K562 (cell line): ENCODE measurements at regions not wholly inside any gene's neighbourhood (a gene's known extent, or its start where the extent isn't known, plus 50 kb on each side); places are given as distances from the start of the nearest gene placed in this dataset.

ENCODE experiments used
- ARHGAP35 ChIP-seq: fragments of 450-650 bp; IDR thresholded peaks from 2 replicates; pipeline ENCODE4 v1.6.1; 2018; ENCODE audit not compliant: partially characterized antibody
- ARID1B ChIP-seq: fragments of 450-650 bp; IDR thresholded peaks from 2 replicates; pipeline ENCODE4 v1.6.1; 2016; ENCODE audit warnings: antibody characterized with exemption, mild to moderate bottlenecking, inconsistent platforms
- CEBPB ChIP-seq: fragments of 450-650 bp; IDR thresholded peaks from 2 replicates; pipeline ENCODE4 v1.6.1; 2016; ENCODE audit warnings: missing genetic modification characterization, missing compliant biosample characterization
- ETV5 ChIP-seq: sonication (generic); formaldehyde crosslinking; IDR thresholded peaks from 2 replicates; pipeline ENCODE4 v1.4.0; 2020; ENCODE audit warnings: low read depth, mild to moderate bottlenecking, missing genetic modification reagents
- FOXJ2 ChIP-seq: fragments of 200-800 bp; sonication (Bioruptor generic); IDR thresholded peaks from 2 replicates; pipeline ENCODE4 v1.6.1; 2016; ENCODE audit warnings: missing genetic modification characterization, missing compliant biosample characterization
- HMG20B ChIP-seq: fragments of 250-450 bp; sonication (Bioruptor Pico); IDR thresholded peaks from 2 replicates; pipeline ENCODE4 v1.5.0; 2021; ENCODE audit warnings: mild to moderate bottlenecking
- KLF13 ChIP-seq: fragments of 450-650 bp; IDR thresholded peaks from 2 replicates; pipeline ENCODE4 v1.6.1; 2016; ENCODE audit warnings: missing genetic modification characterization, low read depth, mild to moderate bottlenecking, missing compliant biosample characterization, moderate library complexity, borderline replicate concordance
- NEUROD1 ChIP-seq: fragments of 150-350 bp; IDR thresholded peaks from 2 replicates; pipeline ENCODE4 v1.6.1; 2014; ENCODE audit warnings: borderline replicate concordance, low read length, low read depth; ENCODE audit not compliant: partially characterized antibody
- POLR2A ChIP-seq: fragments of 450-650 bp; conservative IDR thresholded peaks from 2 replicates; pipeline ENCODE4 v1.6.1; 2016
- POLR2AphosphoS5 ChIP-seq: IDR thresholded peaks from 2 replicates; pipeline ENCODE4 v1.6.1; 2011; ENCODE audit warnings: mild to moderate bottlenecking, low read depth, low read length, moderate library complexity; ENCODE audit not compliant: control insufficient read depth, insufficient read depth
- PURB ChIP-seq: sonication (generic); formaldehyde crosslinking; IDR thresholded peaks from 2 replicates; pipeline ENCODE4 v1.9.0; 2021; ENCODE audit warnings: low read depth, mild to moderate bottlenecking, missing genetic modification reagents
- RNF2 ChIP-seq: sonication (generic); IDR thresholded peaks from 2 replicates; pipeline ENCODE4 v1.6.1; 2016
- SPI1 ChIP-seq: IDR thresholded peaks from 2 replicates; pipeline ENCODE4 v1.6.1; 2011; ENCODE audit warnings: low read depth, low read length, control low read depth, borderline replicate concordance
- TARDBP ChIP-seq: fragments of 450-650 bp; IDR thresholded peaks from 2 replicates; pipeline ENCODE4 v1.6.1; 2016
- TEAD1 ChIP-seq, 2 experiments: fragments of 450-650 bp in 1 of 2; sonication (generic) in 1 of 2; formaldehyde crosslinking; IDR thresholded peaks; 2 replicates each; pipeline versions ENCODE4 v1.4.0 to v1.8.0; 2020 to 2022; ENCODE audit warnings: mild to moderate bottlenecking in 2 of 2, missing genetic modification reagents in 1 of 2
- ZNF134 ChIP-seq: fragments of 250-450 bp; sonication (Bioruptor Pico); conservative IDR thresholded peaks from 2 replicates; pipeline ENCODE4 v1.4.0; 2020
- ZNF311 ChIP-seq: fragments of 250-450 bp; sonication (Bioruptor Pico); IDR thresholded peaks from 2 replicates; pipeline ENCODE4 v1.4.0; 2020; ENCODE audit warnings: mild to moderate bottlenecking, moderate library complexity
- ZNF551 ChIP-seq: fragments of 250-450 bp; sonication (Bioruptor Pico); IDR thresholded peaks from 2 replicates; pipeline ENCODE4 v1.5.0; 2021; ENCODE audit warnings: mild to moderate bottlenecking, moderate library complexity
- ZNF785 ChIP-seq: fragments of 250-450 bp; sonication (Bioruptor Pico); IDR thresholded peaks from 2 replicates; pipeline ENCODE4 v1.4.0; 2020; ENCODE audit warnings: mild to moderate bottlenecking
- TF ChIP-seq, protein P1 (sequence below), 2 experiments: IDR thresholded peaks; 2 replicates each; pipeline ENCODE4 v1.6.1; 2012; ENCODE audit warnings: improper control_type of control experiment in 2 of 2, low read depth in 2 of 2, low read length in 2 of 2, borderline replicate concordance in 1 of 2
- TF ChIP-seq, protein P2 (sequence below): fragments of 450-650 bp; formaldehyde crosslinking; conservative IDR thresholded peaks from 2 replicates; pipeline ENCODE4 v1.4.0; 2022; ENCODE audit warnings: mild to moderate bottlenecking, missing genetic modification characterization
- TF ChIP-seq, protein P3 (sequence below): fragments of 150-350 bp; conservative IDR thresholded peaks from 2 replicates; pipeline ENCODE4 v1.6.1; 2014; ENCODE audit warnings: low read length
- TF ChIP-seq, protein P4 (sequence below): sonication (generic); formaldehyde crosslinking; IDR thresholded peaks from 2 replicates; pipeline ENCODE4 v1.8.0; 2023; ENCODE audit warnings: mild to moderate bottlenecking, missing genetic modification reagents
- TF ChIP-seq, protein P5 (sequence below): fragments of 250-450 bp; sonication (Bioruptor Pico); IDR thresholded peaks from 2 replicates; pipeline ENCODE4 v1.8.0; 2021; ENCODE audit warnings: moderate library complexity, mild to moderate bottlenecking, inconsistent platforms

DNA sequence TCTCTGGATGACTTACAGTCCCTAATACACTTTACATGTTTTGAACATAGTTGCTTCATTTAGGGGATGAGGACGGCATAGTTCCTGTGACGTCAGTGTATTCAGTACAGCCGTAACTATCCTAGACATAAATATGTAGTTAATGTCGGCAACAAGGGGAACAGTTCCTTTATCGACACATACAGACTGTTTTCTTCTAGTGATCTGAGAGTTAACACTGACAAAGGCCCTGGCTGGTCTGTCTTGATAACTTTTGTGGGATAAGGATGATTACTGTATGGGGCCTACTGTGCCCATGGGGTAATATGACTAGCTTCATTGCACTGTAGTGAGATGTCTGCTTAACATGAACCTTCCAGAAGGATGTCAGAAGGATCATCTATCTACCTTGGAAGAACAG, 131.2 kb downstream of the ZNF518B start (continued):
- TF ChIP-seq, protein P1, sequence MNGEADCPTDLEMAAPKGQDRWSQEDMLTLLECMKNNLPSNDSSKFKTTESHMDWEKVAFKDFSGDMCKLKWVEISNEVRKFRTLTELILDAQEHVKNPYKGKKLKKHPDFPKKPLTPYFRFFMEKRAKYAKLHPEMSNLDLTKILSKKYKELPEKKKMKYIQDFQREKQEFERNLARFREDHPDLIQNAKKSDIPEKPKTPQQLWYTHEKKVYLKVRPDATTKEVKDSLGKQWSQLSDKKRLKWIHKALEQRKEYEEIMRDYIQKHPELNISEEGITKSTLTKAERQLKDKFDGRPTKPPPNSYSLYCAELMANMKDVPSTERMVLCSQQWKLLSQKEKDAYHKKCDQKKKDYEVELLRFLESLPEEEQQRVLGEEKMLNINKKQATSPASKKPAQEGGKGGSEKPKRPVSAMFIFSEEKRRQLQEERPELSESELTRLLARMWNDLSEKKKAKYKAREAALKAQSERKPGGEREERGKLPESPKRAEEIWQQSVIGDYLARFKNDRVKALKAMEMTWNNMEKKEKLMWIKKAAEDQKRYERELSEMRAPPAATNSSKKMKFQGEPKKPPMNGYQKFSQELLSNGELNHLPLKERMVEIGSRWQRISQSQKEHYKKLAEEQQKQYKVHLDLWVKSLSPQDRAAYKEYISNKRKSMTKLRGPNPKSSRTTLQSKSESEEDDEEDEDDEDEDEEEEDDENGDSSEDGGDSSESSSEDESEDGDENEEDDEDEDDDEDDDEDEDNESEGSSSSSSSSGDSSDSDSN (IDR thresholded peaks at IDR 0.05; ENCODE audit: borderline replicate concordance in 1 of 2, low read depth in 2 of 2, low read length in 2 of 2): no peak
- TF ChIP-seq, protein P2, sequence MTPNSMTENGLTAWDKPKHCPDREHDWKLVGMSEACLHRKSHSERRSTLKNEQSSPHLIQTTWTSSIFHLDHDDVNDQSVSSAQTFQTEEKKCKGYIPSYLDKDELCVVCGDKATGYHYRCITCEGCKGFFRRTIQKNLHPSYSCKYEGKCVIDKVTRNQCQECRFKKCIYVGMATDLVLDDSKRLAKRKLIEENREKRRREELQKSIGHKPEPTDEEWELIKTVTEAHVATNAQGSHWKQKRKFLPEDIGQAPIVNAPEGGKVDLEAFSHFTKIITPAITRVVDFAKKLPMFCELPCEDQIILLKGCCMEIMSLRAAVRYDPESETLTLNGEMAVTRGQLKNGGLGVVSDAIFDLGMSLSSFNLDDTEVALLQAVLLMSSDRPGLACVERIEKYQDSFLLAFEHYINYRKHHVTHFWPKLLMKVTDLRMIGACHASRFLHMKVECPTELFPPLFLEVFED (CRISPR knock-in tag): no peak
- TF ChIP-seq NEUROD1 (peak; percentile 54), TEAD1 (CRISPR knock-in tag; IDR thresholded peaks at IDR 0.05) (peak in 1 of 2 experiments; percentile 73; a peak in 1 of 4 replicates), ZNF785 (CRISPR knock-in tag) (no peak), ETV5 (CRISPR knock-in tag) (no peak), FOXJ2 (tag) (peak; percentile 81), RNF2 (peak; percentile 82), POLR2AphosphoS5 (peak; percentile 94), SPI1 (no peak), ZNF551 (CRISPR knock-in tag) (no peak), POLR2A (no peak), KLF13 (tag) (no peak), PURB (no peak), ARHGAP35 (no peak), TARDBP (peak; percentile 93), ARID1B (peak; percentile 99), ZNF134 (CRISPR knock-in tag) (no peak), HMG20B (CRISPR knock-in tag) (no peak), ZNF311 (0 out of 2 replicates have a peak, but pooled peaks have one; percentile 30), CEBPB (tag) (peak; percentile 80)
- TF ChIP-seq, protein P3, sequence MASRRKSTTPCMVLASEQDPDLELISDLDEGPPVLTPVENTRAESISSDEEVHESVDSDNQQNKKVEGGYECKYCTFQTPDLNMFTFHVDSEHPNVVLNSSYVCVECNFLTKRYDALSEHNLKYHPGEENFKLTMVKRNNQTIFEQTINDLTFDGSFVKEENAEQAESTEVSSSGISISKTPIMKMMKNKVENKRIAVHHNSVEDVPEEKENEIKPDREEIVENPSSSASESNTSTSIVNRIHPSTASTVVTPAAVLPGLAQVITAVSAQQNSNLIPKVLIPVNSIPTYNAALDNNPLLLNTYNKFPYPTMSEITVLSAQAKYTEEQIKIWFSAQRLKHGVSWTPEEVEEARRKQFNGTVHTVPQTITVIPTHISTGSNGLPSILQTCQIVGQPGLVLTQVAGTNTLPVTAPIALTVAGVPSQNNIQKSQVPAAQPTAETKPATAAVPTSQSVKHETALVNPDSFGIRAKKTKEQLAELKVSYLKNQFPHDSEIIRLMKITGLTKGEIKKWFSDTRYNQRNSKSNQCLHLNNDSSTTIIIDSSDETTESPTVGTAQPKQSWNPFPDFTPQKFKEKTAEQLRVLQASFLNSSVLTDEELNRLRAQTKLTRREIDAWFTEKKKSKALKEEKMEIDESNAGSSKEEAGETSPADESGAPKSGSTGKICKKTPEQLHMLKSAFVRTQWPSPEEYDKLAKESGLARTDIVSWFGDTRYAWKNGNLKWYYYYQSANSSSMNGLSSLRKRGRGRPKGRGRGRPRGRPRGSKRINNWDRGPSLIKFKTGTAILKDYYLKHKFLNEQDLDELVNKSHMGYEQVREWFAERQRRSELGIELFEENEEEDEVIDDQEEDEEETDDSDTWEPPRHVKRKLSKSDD: no peak
- TF ChIP-seq, protein P4, sequence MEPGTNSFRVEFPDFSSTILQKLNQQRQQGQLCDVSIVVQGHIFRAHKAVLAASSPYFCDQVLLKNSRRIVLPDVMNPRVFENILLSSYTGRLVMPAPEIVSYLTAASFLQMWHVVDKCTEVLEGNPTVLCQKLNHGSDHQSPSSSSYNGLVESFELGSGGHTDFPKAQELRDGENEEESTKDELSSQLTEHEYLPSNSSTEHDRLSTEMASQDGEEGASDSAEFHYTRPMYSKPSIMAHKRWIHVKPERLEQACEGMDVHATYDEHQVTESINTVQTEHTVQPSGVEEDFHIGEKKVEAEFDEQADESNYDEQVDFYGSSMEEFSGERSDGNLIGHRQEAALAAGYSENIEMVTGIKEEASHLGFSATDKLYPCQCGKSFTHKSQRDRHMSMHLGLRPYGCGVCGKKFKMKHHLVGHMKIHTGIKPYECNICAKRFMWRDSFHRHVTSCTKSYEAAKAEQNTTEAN (CRISPR knock-in tag): no peak
- TF ChIP-seq, protein P5, sequence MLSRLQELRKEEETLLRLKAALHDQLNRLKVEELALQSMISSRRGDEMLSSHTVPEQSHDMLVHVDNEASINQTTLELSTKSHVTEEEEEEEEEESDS (CRISPR knock-in tag): no peak
